Chondrocyte (in vitro differentiated cells): ENCODE measurements at regions not wholly inside any gene's neighbourhood (a gene's known extent, or its start where the extent isn't known, plus 50 kb on each side); places are given as distances from the start of the nearest gene placed in this dataset.
A peak's percentile ranks its signal among the peaks of the same experiment; 100 is the strongest.

ENCODE experiments used
- DNase-seq: peaks from one replicate; pipeline ENCODE4 v3.0.0; 2021; ENCODE audit warnings: mixed read lengths, low spot score
- H3K27ac Mint-ChIP-seq: one replicate; pipeline ENCODE4 v1.8.0; 2021; ENCODE audit warnings: mild to moderate bottlenecking, moderate library complexity, mixed read lengths; ENCODE audit not compliant: unreplicated experiment
- H3K27me3 Mint-ChIP-seq: 2 replicates; pipeline ENCODE4 v1.8.0; 2021; ENCODE audit warnings: low read depth, mixed read lengths
- H3K36me3 Mint-ChIP-seq: 2 replicates; pipeline ENCODE4 v1.8.0; 2021; ENCODE audit warnings: low read depth, mixed read lengths
- H3K4me1 Mint-ChIP-seq: 2 replicates; pipeline ENCODE4 v1.8.0; 2021; ENCODE audit warnings: low read depth, mild to moderate bottlenecking, mixed read lengths
- H3K4me3 Mint-ChIP-seq: one replicate; pipeline ENCODE4 v1.8.0; 2021; ENCODE audit warnings: mild to moderate bottlenecking, moderate library complexity, mixed read lengths; ENCODE audit not compliant: unreplicated experiment
- H3K9me3 Mint-ChIP-seq: 2 replicates; pipeline ENCODE4 v1.8.0; 2021; ENCODE audit warnings: low read depth, mixed read lengths
- TF ChIP-seq, protein P1 (sequence below): fragments of 200-600 bp; sonication (generic); IDR thresholded peaks from 2 replicates; pipeline ENCODE4 v1.5.0; 2021; ENCODE audit warnings: antibody characterized with exemption, mild to moderate bottlenecking, moderate library complexity

DNA sequence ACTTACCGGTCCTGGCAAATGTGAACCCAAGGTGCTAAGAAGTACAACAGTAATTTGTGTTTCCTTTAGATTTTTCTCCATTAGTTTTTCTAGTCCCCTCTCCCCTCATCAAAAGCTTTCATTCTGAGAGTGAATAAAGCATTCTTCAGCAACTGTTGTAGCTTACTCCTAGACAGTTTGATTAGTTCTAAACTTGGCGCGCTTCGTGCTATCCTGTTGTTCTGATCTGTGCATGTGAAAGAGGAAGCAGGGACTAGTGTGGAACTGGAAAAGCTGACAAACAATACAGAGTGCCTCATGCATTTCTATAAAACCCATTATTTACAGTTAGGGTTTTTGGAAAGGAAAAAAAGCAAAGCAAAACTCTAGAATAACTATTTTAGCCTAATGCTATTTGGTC is 556.9 kb upstream of the SLIT2 start:
- no peaks in the 10 kb centered on the region for H3K27me3 Mint-ChIP-seq
- H3K4me1 Mint-ChIP-seq: peaks cover 37% of the 10 kb centered on the region
- no peak for DNase-seq
- H3K4me3 Mint-ChIP-seq: no peak overlapping the region
- TF ChIP-seq, protein P1, sequence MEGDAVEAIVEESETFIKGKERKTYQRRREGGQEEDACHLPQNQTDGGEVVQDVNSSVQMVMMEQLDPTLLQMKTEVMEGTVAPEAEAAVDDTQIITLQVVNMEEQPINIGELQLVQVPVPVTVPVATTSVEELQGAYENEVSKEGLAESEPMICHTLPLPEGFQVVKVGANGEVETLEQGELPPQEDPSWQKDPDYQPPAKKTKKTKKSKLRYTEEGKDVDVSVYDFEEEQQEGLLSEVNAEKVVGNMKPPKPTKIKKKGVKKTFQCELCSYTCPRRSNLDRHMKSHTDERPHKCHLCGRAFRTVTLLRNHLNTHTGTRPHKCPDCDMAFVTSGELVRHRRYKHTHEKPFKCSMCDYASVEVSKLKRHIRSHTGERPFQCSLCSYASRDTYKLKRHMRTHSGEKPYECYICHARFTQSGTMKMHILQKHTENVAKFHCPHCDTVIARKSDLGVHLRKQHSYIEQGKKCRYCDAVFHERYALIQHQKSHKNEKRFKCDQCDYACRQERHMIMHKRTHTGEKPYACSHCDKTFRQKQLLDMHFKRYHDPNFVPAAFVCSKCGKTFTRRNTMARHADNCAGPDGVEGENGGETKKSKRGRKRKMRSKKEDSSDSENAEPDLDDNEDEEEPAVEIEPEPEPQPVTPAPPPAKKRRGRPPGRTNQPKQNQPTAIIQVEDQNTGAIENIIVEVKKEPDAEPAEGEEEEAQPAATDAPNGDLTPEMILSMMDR: no peak
- peaks cover 3% of the 10 kb centered on the region for H3K36me3 Mint-ChIP-seq
- H3K27ac Mint-ChIP-seq: no peak overlapping the region
- peaks cover 26% of the 10 kb centered on the region for H3K9me3 Mint-ChIP-seq

DNA sequence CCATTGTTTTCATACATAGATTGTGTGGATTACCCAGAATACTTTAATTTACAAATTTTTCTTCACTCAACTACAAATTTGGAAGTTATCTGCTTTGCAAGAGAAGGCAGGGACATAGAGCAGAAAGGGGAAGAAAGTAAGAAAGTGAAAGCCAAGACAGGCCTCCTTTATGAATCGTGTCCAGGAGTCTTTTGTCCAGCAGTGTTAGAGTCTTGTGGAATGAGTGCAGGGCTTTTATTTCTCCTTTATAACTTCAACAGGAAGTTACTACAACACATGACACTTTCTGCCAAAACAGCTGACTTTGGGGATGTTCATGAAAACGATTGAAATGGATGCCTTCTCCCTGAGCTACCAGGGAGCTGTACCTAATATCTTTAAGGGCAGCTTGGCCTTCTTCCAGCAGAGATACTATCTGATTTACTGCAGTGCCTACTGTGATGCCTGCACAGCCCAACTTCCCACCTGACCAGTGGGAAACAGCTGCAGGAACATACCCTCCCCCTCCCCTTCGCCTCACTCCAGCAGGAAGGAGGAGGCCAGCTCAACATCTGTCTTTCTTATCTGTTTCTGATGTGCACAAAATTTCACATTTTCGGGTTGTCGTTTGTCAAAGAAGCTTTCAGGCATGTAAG is 557.7 kb upstream of the SLIT2 start:
- peaks cover 3% of the 10 kb centered on the region for H3K36me3 Mint-ChIP-seq
- TF ChIP-seq, protein P1: no peak
- peaks cover 22% of the 10 kb centered on the region for H3K9me3 Mint-ChIP-seq
- no peaks in the 10 kb centered on the region for H3K27me3 Mint-ChIP-seq
- no peak overlapping the region for H3K27ac Mint-ChIP-seq
- H3K4me1 Mint-ChIP-seq: peaks cover 44% of the 10 kb centered on the region
- DNase-seq: no peak
- H3K4me3 Mint-ChIP-seq: no peak overlapping the region

DNA sequence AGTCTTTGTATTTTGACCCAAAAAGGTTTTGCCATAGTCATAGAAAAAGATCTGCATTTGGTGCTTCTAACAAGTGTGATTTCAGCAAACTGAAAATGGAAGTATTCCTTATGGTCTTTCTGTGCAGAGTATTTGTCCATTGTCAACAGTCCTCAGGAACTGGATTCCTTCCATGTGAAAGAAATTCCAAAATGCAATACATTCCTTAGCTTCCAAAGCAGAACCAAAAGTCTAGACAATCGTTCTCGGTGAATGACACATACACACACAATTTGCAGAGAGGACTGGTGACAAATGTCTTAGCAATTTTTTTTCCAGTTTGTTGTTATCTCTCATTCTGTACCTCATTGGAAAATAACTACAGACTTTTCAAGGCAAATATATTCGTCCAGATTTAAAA is 562.2 kb upstream of the SLIT2 start:
- peak overlapping the region; percentile 32 for H3K4me3 Mint-ChIP-seq
- TF ChIP-seq, protein P1: no peak
- H3K27me3 Mint-ChIP-seq: no peaks in the 10 kb centered on the region
- H3K9me3 Mint-ChIP-seq: peaks cover 6% of the 10 kb centered on the region
- no peak for DNase-seq
- H3K36me3 Mint-ChIP-seq: no peaks in the 10 kb centered on the region
- H3K27ac Mint-ChIP-seq: peak overlapping the region; percentile 91
- peaks cover 56% of the 10 kb centered on the region for H3K4me1 Mint-ChIP-seq

DNA sequence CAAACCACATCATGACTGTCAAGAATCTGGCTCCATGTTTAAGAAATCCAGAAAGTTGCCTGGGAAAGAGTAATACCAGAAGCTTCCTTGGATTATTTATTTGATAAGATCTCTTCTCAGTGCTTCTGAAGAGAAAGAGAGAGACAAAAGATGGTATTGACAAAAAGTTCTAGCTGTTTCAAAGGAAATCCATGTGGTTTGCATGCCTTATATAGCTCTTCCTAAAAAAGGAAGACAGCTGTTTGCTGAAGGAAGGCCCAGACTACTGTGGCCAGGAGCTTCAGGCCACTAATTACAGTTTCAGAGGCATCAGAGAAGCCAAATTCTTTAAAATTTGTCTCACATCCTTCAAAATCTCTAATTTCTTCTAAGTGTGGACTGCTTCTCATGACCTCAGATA is 565.2 kb upstream of the SLIT2 start:
- peaks cover 6% of the 10 kb centered on the region for H3K9me3 Mint-ChIP-seq
- TF ChIP-seq, protein P1: no peak
- peaks cover 45% of the 10 kb centered on the region for H3K4me1 Mint-ChIP-seq
- no peak for DNase-seq
- no peaks in the 10 kb centered on the region for H3K36me3 Mint-ChIP-seq
- H3K27ac Mint-ChIP-seq: no peak overlapping the region
- H3K4me3 Mint-ChIP-seq: no peak overlapping the region
- no peaks in the 10 kb centered on the region for H3K27me3 Mint-ChIP-seq

DNA sequence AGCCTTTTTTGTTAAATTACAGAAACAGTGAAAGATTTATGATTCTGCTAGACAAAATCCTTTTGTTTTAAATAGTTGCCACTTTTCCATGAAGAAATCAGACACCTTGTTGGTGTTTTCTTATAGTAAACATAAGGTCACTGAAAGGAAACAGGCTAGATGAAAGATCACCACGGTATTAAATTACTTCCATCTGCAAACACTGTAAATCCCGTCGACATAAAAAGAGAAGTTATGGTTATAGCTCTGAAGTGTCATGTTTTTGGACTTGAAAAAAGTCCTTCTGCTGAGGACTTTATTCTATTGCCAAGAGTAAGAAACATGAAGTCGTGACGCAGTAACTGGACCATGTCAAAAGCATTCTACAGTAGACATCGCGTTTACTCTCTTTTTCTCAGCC is 567.6 kb upstream of the SLIT2 start:
- TF ChIP-seq, protein P1: no peak
- Mint-ChIP-seq H3K27me3 (no peaks in the 10 kb centered on the region), H3K9me3 (peaks cover 3% of the 10 kb centered on the region), H3K4me3 (no peak overlapping the region), H3K27ac (no peak overlapping the region), H3K4me1 (peaks cover 26% of the 10 kb centered on the region), H3K36me3 (no peaks in the 10 kb centered on the region)
- no peak for DNase-seq
